ENCODE measurements at regions not wholly inside any gene's neighbourhood (a gene's known extent, or its start where the extent isn't known, plus 50 kb on each side); places are given as distances from the start of the nearest gene placed in this dataset.

DNA sequence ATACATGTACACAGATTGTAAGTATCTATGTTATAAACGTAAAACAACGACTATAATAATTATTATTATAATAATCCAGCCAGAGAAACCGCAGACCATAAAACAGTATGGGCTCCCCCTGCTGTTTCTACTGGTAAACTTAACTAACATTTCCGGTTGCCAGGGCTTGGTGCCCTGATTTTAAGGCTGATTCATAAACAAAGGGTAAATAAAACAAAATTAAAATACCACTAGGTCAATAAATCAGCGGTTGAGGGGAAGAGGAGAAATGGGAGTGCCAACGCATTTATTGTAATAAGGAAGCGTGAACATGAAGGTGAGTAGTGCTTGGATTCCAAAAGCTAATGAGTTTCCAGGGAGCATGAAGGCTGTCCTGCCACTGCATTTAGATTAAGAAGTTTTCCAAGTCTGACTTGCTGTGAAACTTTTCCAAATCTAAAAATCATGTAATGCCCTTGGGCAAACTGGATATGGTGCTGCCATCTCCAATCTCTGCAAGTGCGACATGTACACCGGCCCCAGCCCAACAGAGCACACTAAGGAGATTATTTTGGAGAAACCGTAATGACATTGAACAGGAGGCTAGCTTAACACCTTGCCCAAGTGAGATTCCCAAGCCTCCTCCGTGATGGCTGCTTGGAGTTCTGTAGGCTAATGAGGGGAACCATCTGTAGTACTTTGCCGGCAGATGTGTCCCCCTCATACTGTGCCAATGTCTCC, 50.7 kb upstream of the HNRNPA3 start:
- DNase-seq = peak; percentile 45
